Brain pericyte (primary cell): ENCODE measurements at regions not wholly inside any gene's neighbourhood (a gene's known extent, or its start where the extent isn't known, plus 50 kb on each side); places are given as distances from the start of the nearest gene placed in this dataset.

Source experiments
- DNase-seq: peaks from one replicate; pipeline ENCODE4 v3.0.0-alpha.2; 2012; ENCODE audit warnings: low read depth, low spot score

GRCh38 chr9:84450029-84450428 lies 109.5 kb upstream of the SLC28A3 start:
- no peak for DNase-seq

- no peak for DNase-seq
Observed at GRCh38 chr9:84456527-84456926, 116.0 kb upstream of the SLC28A3 start.

- DNase-seq: no peak
Observed at GRCh38 chr9:84460695-84461094, 120.1 kb upstream of the SLC28A3 start.

- DNase-seq: no peak
Observed at GRCh38 chr9:84463272-84463671, 122.7 kb upstream of the SLC28A3 start.

GRCh38 chr9:84466580-84467285 lies 126.2 kb upstream of the SLC28A3 start:
- DNase-seq: no peak

- DNase-seq: no peak
Observed at GRCh38 chr9:84471816-84472215, 131.3 kb upstream of the SLC28A3 start.

- no peak for DNase-seq
Observed at GRCh38 chr9:84478996-84479395, 138.4 kb upstream of the SLC28A3 start.

- no peak for DNase-seq
Observed at GRCh38 chr9:84480071-84480470, 139.5 kb upstream of the SLC28A3 start.

- DNase-seq: no peak
Observed at GRCh38 chr9:84481231-84481630, 140.7 kb upstream of the SLC28A3 start.

GRCh38 chr9:84481636-84482218 lies 141.2 kb upstream of the SLC28A3 start:
- no peak for DNase-seq

GRCh38 chr9:84482607-84483006 lies 142.0 kb upstream of the SLC28A3 start:
- no peak for DNase-seq

GRCh38 chr9:84484172-84484571 lies 143.6 kb upstream of the SLC28A3 start:
- no peak for DNase-seq

- DNase-seq: no peak
Observed at GRCh38 chr9:84485539-84485938, 145.0 kb upstream of the SLC28A3 start.

- no peak for DNase-seq
Observed at GRCh38 chr9:84486663-84487062, 146.1 kb upstream of the SLC28A3 start.

GRCh38 chr9:84490206-84490841 lies 149.8 kb upstream of the SLC28A3 start:
- no peak for DNase-seq

GRCh38 chr9:84490842-84491325 lies 150.3 kb upstream of the SLC28A3 start:
- no peak for DNase-seq

- no peak for DNase-seq
Observed at GRCh38 chr9:84492366-84493159, 152.0 kb upstream of the SLC28A3 start.

- no peak for DNase-seq
Observed at GRCh38 chr9:84493284-84493947, 152.9 kb upstream of the SLC28A3 start.

- DNase-seq: no peak
Observed at GRCh38 chr9:84499969-84500582, 159.5 kb upstream of the SLC28A3 start.

GRCh38 chr9:84500826-84501225 lies 160.3 kb upstream of the SLC28A3 start:
- DNase-seq: no peak

- no peak for DNase-seq
Observed at GRCh38 chr9:84501587-84501986, 161.0 kb upstream of the SLC28A3 start.
